ENCODE measurements at regions not wholly inside any gene's neighbourhood (a gene's known extent, or its start where the extent isn't known, plus 50 kb on each side); places are given as distances from the start of the nearest gene placed in this dataset.

DNA sequence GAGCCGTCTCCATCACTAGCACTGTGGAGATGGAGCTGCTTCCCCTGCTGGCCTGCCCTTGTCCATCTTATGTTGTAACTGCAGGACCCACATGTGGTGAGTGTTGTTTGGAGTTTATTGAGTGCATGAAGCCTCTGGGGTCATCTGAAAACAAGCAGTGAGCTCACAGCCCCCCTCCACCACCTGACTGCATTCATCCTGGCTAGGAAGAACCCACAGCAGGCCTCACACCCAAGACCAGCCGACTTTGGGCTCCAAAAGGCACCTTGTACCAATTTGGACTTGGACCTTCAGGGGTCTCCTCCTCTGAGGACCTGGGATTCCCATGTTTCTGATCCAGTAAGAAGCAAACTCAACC lies 116.1 kb downstream of the TWIST2 start:
- no peak for TF ChIP-seq EZH2phosphoT487 (IDR thresholded peaks at IDR 0.05; ENCODE audit: insufficient read depth, low read depth)
- TF ChIP-seq EZH2 (IDR thresholded peaks at IDR 0.05; ENCODE audit: insufficient read depth, poor library complexity, severe bottlenecking), result no peak
